ENCODE measurements at regions not wholly inside any gene's neighbourhood (a gene's known extent, or its start where the extent isn't known, plus 50 kb on each side); places are given as distances from the start of the nearest gene placed in this dataset.

DNA sequence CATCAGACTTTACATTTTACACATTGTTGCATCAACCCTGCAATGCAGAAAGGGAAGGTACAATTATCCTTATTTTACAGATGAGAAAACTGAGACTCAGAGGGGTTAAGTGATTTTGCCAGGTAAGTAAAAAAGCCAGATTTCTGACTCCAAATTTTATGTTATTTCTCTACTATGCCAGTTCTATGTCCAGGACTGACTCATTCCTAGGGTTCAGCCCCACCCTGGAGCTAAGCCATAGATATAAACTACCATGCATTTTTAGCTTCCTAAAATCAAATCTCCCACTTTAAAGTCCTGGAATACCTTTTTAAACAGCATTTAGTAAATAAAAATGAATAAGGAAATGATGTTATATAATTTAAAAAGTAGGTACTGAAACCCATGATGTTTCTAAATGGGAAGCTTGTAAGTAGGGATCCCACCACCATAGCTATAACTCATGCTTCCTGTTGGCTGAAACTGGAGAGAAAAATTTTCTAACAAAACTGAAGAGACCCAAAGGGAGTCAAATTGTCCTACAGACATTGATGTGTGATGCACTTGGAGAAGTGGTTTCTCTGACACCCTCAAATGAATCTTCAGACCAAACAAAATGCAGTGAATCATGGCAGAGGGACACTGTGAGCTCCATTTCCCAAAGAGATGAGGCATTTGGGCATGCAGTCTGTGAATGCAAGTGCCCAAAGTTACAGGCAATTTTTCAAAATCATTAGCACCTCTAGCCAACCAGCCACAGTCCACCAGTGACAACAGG is 301.7 kb upstream of the UMPS start:
- POLR2A ChIA-PET (ENCODE audit: unreplicated experiment): no interaction called here
- intact Hi-C loops (cut with micrococcal nuclease; ENCODE audit: unreplicated experiment): no loop called here
- DNase-seq: peak in 1 of 2 experiments; percentile 26
- H3K27ac ChIP-seq: no peak overlapping the region
- H3K9me2 ChIP-seq (ENCODE audit: insufficient read depth): no peaks in the 10 kb centered on the region; the same call in 1 of the 2 replicates
- H3K9me3 ChIP-seq (ENCODE audit: insufficient read depth, low read depth): 0 out of 2 replicates have a peak, but pooled peaks cover 4% of the 10 kb centered on the region
- H3K36me3 ChIP-seq (ENCODE audit: low read depth): no peaks in the 10 kb centered on the region
- BruUV-seq (replicated peaks): no TSS peak
- no peak overlapping the region for H3K4me3 ChIP-seq
- H4K20me1 ChIP-seq (ENCODE audit: insufficient read depth): no peaks in the 10 kb centered on the region
- no peaks in the 10 kb centered on the region for H3F3A ChIP-seq (ENCODE audit: insufficient read depth, low read depth)
- no peaks in the 10 kb centered on the region for H3K4me1 ChIP-seq (replicated peaks; ENCODE audit: insufficient read depth)
- H2AFZ ChIP-seq: no peak overlapping the region
- TF ChIP-seq EZH2 (IDR thresholded peaks at IDR 0.05; ENCODE audit: low read depth): no peak
- TF ChIP-seq, protein P1, sequence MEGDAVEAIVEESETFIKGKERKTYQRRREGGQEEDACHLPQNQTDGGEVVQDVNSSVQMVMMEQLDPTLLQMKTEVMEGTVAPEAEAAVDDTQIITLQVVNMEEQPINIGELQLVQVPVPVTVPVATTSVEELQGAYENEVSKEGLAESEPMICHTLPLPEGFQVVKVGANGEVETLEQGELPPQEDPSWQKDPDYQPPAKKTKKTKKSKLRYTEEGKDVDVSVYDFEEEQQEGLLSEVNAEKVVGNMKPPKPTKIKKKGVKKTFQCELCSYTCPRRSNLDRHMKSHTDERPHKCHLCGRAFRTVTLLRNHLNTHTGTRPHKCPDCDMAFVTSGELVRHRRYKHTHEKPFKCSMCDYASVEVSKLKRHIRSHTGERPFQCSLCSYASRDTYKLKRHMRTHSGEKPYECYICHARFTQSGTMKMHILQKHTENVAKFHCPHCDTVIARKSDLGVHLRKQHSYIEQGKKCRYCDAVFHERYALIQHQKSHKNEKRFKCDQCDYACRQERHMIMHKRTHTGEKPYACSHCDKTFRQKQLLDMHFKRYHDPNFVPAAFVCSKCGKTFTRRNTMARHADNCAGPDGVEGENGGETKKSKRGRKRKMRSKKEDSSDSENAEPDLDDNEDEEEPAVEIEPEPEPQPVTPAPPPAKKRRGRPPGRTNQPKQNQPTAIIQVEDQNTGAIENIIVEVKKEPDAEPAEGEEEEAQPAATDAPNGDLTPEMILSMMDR (conservative IDR thresholded peaks at IDR 0.05): no peak
- CTCF ChIA-PET: interaction anchor here (0.6 to 1.1 kb wide), 2 partner anchors 32 to 99 kb away, joined by 3 read pairs; no protein-coding TSS in a partner anchor
- H3K4me2 ChIP-seq: no peak overlapping the region
- peaks cover 38% of the 10 kb centered on the region for H3K27me3 ChIP-seq (ENCODE audit: insufficient read depth, low read depth)
- no peaks in the 10 kb centered on the region for H3K79me2 ChIP-seq (ENCODE audit: low read depth)

DNA sequence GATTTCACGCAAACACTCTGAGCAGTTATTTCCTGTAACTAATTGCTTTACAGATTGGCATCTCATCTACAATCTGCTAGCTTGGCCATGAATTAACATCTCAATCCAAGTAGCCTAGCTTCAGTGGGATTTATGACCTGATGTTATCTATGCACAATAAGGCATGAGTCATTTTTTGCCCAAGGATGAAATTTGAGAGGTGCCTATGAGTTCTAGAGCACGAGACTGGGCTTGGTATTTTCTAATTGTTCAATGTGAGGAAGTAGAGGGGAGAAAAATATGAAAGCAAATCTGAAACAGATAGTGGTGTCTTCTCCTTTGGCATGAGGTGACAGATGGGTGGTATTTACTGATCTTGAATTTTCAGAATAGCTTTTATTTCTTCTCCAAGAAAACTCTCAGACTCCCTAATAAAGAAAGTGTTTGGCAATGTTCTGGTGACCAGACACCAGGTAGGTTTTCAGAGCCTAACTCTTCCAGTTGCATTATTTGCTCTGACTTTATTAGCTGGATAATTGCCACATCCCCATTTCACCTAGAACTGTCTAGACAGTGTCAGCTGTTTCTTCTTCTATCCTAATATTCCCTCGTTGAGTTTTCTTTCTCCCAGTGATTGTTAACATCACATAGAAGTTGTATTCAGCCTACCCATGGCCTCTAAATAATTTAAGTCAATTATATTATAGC is 301.0 kb upstream of the UMPS start:
- Histone ChIP-seq H3K4me1 (replicated peaks; ENCODE audit: insufficient read depth) (no peaks in the 10 kb centered on the region), H4K20me1 (ENCODE audit: insufficient read depth) (no peaks in the 10 kb centered on the region), H2AFZ (no peak overlapping the region), H3K9me3 (ENCODE audit: insufficient read depth, low read depth) (0 out of 2 replicates have a peak, but pooled peaks cover 4% of the 10 kb centered on the region), H3K79me2 (ENCODE audit: low read depth) (no peaks in the 10 kb centered on the region), H3K36me3 (ENCODE audit: low read depth) (no peaks in the 10 kb centered on the region), H3K9me2 (ENCODE audit: insufficient read depth) (no peaks in the 10 kb centered on the region; the same call in 1 of the 2 replicates), H3K4me3 (no peak overlapping the region), H3F3A (ENCODE audit: insufficient read depth, low read depth) (no peaks in the 10 kb centered on the region), H3K27me3 (ENCODE audit: insufficient read depth, low read depth) (peaks cover 38% of the 10 kb centered on the region), H3K27ac (no peak overlapping the region), H3K4me2 (no peak overlapping the region)
- DNase-seq: peak in 1 of 2 experiments; percentile 65
- ChIA-PET POLR2A (ENCODE audit: unreplicated experiment) (no interaction called here), CTCF (interaction anchor here (1.1 kb wide), 1 partner anchor 99 kb away, joined by 3 read pairs; no protein-coding TSS in a partner anchor)
- intact Hi-C loops (cut with micrococcal nuclease; ENCODE audit: unreplicated experiment): no loop called here
- BruUV-seq (replicated peaks): no TSS peak
- no peak for TF ChIP-seq EZH2 (IDR thresholded peaks at IDR 0.05; ENCODE audit: low read depth)
- TF ChIP-seq, protein P1 (conservative IDR thresholded peaks at IDR 0.05): no peak

DNA sequence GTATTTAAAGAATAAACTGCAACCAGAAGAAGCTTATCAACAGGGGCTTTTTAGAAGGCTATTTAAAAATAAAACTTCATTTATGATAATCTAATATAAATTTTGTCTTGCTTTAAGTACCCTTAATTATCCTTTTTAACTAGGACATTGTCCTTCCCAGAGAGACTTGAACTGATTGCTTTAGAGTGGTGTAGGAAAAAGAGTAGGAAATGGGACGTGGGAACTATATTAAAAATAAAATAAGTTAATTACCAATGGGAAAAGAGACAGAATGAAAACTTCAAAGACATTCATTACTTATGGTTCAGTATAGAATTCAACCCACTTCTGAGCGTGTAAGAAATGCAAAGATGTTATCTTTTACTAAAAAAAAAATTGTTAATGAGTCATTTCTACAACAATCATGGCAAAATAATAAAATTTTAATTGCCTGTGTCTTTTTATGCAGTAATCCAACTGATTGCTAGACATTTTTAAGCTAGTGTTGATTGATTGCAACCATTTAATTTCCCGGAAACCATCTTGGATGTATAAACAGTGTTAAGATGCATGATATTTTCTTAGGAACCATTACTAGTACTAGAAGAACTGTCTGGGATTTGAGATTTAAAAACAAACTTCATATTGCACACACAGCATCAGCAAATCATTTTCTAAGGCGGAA is 298.8 kb upstream of the UMPS start:
- Histone ChIP-seq H3K27me3 (ENCODE audit: insufficient read depth, low read depth) (peaks cover 39% of the 10 kb centered on the region), H3K36me3 (ENCODE audit: low read depth) (no peaks in the 10 kb centered on the region), H3K9me2 (ENCODE audit: insufficient read depth) (no peaks in the 10 kb centered on the region; the same call in 1 of the 2 replicates), H3K27ac (no peak overlapping the region), H3K4me3 (no peak overlapping the region), H2AFZ (no peak overlapping the region), H4K20me1 (ENCODE audit: insufficient read depth) (no peaks in the 10 kb centered on the region), H3K4me2 (no peak overlapping the region), H3F3A (ENCODE audit: insufficient read depth, low read depth) (no peaks in the 10 kb centered on the region), H3K9me3 (ENCODE audit: insufficient read depth, low read depth) (0 out of 2 replicates have a peak, but pooled peaks cover 4% of the 10 kb centered on the region), H3K79me2 (ENCODE audit: low read depth) (no peaks in the 10 kb centered on the region), H3K4me1 (replicated peaks; ENCODE audit: insufficient read depth) (no peaks in the 10 kb centered on the region)
- CTCF ChIA-PET: no interaction called here
- no TSS peak for BruUV-seq (replicated peaks)
- POLR2A ChIA-PET (ENCODE audit: unreplicated experiment): no interaction called here
- intact Hi-C loops (cut with micrococcal nuclease; ENCODE audit: unreplicated experiment): no loop called here
- no peak for TF ChIP-seq EZH2 (IDR thresholded peaks at IDR 0.05; ENCODE audit: low read depth)
- TF ChIP-seq, protein P1 (conservative IDR thresholded peaks at IDR 0.05): no peak
- DNase-seq: no peak
